CD4-positive, alpha-beta memory T cell (primary cell): ENCODE measurements at regions not wholly inside any gene's neighbourhood (a gene's known extent, or its start where the extent isn't known, plus 50 kb on each side); places are given as distances from the start of the nearest gene placed in this dataset.
"Not testable (repeated sequence)": the region's sequence is repeated elsewhere in the genome, so short reads cannot be mapped to it uniquely, and the experiment has no call there.

Experiments
- CTCF ChIA-PET: fragments of 350-600 bp; sonication (Branson Sonifier 250); formaldehyde crosslinking; loops from one replicate; lab custom pipeline; 2021; ENCODE audit warnings: inconsistent platforms; ENCODE audit not compliant: partially characterized antibody; lab: Charles Lee
- POLR2A ChIA-PET: fragments of 350-600 bp; sonication (Branson Sonifier 250); formaldehyde crosslinking; loops from one replicate; lab custom pipeline; 2021; ENCODE audit not compliant: partially characterized antibody; lab: Charles Lee
- DNase-seq, 5 donors: peaks; one replicate each; pipeline versions ENCODE4 v3.0.0 to v3.0.0-alpha.2; 2020 to 2022; ENCODE audit warnings: mixed read lengths in 1 of 5
- H3K27ac ChIP-seq: one replicate; pipeline ENCODE4 v1.7.0; 2013; ENCODE audit warnings: low read depth, low read length
- H3K27me3 ChIP-seq: 2 replicates; pipeline ENCODE4 v1.7.0; 2013; ENCODE audit warnings: mild to moderate bottlenecking, low read length, moderate library complexity; ENCODE audit not compliant: insufficient read depth
- H3K36me3 ChIP-seq: 2 replicates; pipeline ENCODE4 v1.7.0; 2013; ENCODE audit warnings: mild to moderate bottlenecking, low read length, moderate library complexity; ENCODE audit not compliant: insufficient read depth
- H3K4me1 ChIP-seq: 2 replicates; pipeline ENCODE4 v1.7.0; 2013; ENCODE audit warnings: mild to moderate bottlenecking, low read length, moderate library complexity; ENCODE audit not compliant: insufficient read depth
- H3K4me3 ChIP-seq, 2 donors: one replicate each; pipeline ENCODE4 v1.7.0; 2013; ENCODE audit warnings: low read length in 2 of 2, mild to moderate bottlenecking in 1 of 2
- H3K9me3 ChIP-seq, 2 donors: one replicate each; pipeline ENCODE4 v1.7.0; 2013; ENCODE audit warnings: low read length in 2 of 2, control low read depth in 1 of 2; ENCODE audit not compliant: control insufficient read depth in 1 of 2
- H3K27ac Mint-ChIP-seq, 7 donors: one replicate each; pipeline ENCODE4 v1.8.0; 2020 to 2021; ENCODE audit warnings: mixed read lengths in 7 of 7, mild to moderate bottlenecking in 6 of 7, inconsistent platforms in 3 of 7, moderate library complexity in 3 of 7
- H3K27me3 Mint-ChIP-seq, 2 donors: one replicate each; pipeline ENCODE4 v1.8.0; 2020 to 2021; ENCODE audit warnings: mixed read lengths in 2 of 2
- H3K36me3 Mint-ChIP-seq, 2 donors: one replicate each; pipeline ENCODE4 v1.8.0; 2020 to 2021; ENCODE audit warnings: mixed read lengths in 2 of 2, inconsistent platforms in 1 of 2, mild to moderate bottlenecking in 1 of 2
- H3K4me1 Mint-ChIP-seq, 4 donors: one replicate each; pipeline ENCODE4 v1.8.0; 2020 to 2021; ENCODE audit warnings: mixed read lengths in 4 of 4, mild to moderate bottlenecking in 1 of 4
- H3K4me3 Mint-ChIP-seq, 8 donors: one replicate each; pipeline ENCODE4 v1.8.0; 2020 to 2021; ENCODE audit warnings: mixed read lengths in 8 of 8, mild to moderate bottlenecking in 7 of 8, moderate library complexity in 6 of 8, inconsistent platforms in 3 of 8
- H3K9me3 Mint-ChIP-seq, 8 donors: one replicate each; pipeline ENCODE4 v1.8.0; 2020 to 2021; ENCODE audit warnings: mixed read lengths in 8 of 8, mild to moderate bottlenecking in 5 of 8, inconsistent platforms in 3 of 8, moderate library complexity in 1 of 8
- intact Hi-C: fragments of 100-400 bp; cut with micrococcal nuclease; formaldehyde crosslinking; loops from one replicate; pipeline ENCODE4 v1.15.1; 2023

- H3K4me1 ChIP-seq: peaks cover 14% of the 10 kb centered on the region
- peak overlapping the region in 1 of 8 donors; percentile 19 for H3K4me3 Mint-ChIP-seq
- peaks cover 1 to 4% of the 10 kb centered on the region in 2 donors for H3K27me3 Mint-ChIP-seq
- no peaks in the 10 kb centered on the region for H3K9me3 ChIP-seq
- H3K9me3 Mint-ChIP-seq: no peaks in the 10 kb centered on the region
- no peak overlapping the region for H3K4me3 ChIP-seq
- DNase-seq: no peak
- no peaks in the 10 kb centered on the region for H3K36me3 ChIP-seq
- intact Hi-C loops: no loop called here
- H3K27ac Mint-ChIP-seq: no peak overlapping the region
- POLR2A ChIA-PET: no interaction called here
- H3K27me3 ChIP-seq: no peaks in the 10 kb centered on the region
- H3K36me3 Mint-ChIP-seq: no peaks in the 10 kb centered on the region
- peaks cover 9 to 15% (median 10%) of the 10 kb centered on the region in 4 donors for H3K4me1 Mint-ChIP-seq
- H3K27ac ChIP-seq: no peak overlapping the region
- CTCF ChIA-PET: no interaction called here
Measured at GRCh38 chr1:91101328-91101727, 79.5 kb upstream of the ZNF644 start.

- peak in 4 of 5 donors; percentile 17 to 20 (median 20) for DNase-seq
- Mint-ChIP-seq H3K27ac (peak overlapping the region in 1 of 7 donors; percentile 4), H3K27me3 (peaks cover 0 to 2% of the 10 kb centered on the region in 2 donors), H3K36me3 (no peaks in the 10 kb centered on the region), H3K4me3 (peak overlapping the region in 7 of 8 donors; percentile 22 to 74 (median 47)), H3K4me1 (peaks cover 9 to 15% (median 10%) of the 10 kb centered on the region in 4 donors), H3K9me3 (peaks cover 0 to 2% (median 0%) of the 10 kb centered on the region in 8 donors)
- intact Hi-C loops: no loop called here
- H3K27me3 ChIP-seq: no peaks in the 10 kb centered on the region
- no peak overlapping the region for H3K4me3 ChIP-seq
- POLR2A ChIA-PET: no interaction called here
- CTCF ChIA-PET: interaction anchor here (0.5 kb wide), 1 partner anchor 277 kb away, joined by 3 read pairs; no protein-coding TSS in a partner anchor
- peaks cover 14% of the 10 kb centered on the region for H3K4me1 ChIP-seq
- no peak overlapping the region for H3K27ac ChIP-seq
- H3K9me3 ChIP-seq: no peaks in the 10 kb centered on the region
- H3K36me3 ChIP-seq: no peaks in the 10 kb centered on the region
Measured at GRCh38 chr1:91099746-91100621, 78.1 kb upstream of the ZNF644 start.

- Histone ChIP-seq H3K4me1 (peaks cover 14% of the 10 kb centered on the region), H3K27ac (no peak overlapping the region), H3K36me3 (no peaks in the 10 kb centered on the region), H3K4me3 (no peak overlapping the region), H3K9me3 (no peaks in the 10 kb centered on the region), H3K27me3 (no peaks in the 10 kb centered on the region)
- H3K27ac Mint-ChIP-seq: no peak overlapping the region
- no peak overlapping the region for H3K4me3 Mint-ChIP-seq
- intact Hi-C loops: no loop called here
- DNase-seq: no peak
- peaks cover 0 to 2% (median 0%) of the 10 kb centered on the region in 8 donors for H3K9me3 Mint-ChIP-seq
- CTCF ChIA-PET: no interaction called here
- POLR2A ChIA-PET: no interaction called here
- no peaks in the 10 kb centered on the region for H3K36me3 Mint-ChIP-seq
- peaks cover 9 to 15% (median 10%) of the 10 kb centered on the region in 4 donors for H3K4me1 Mint-ChIP-seq
- peaks cover 0 to 2% of the 10 kb centered on the region in 2 donors for H3K27me3 Mint-ChIP-seq
Measured at GRCh38 chr1:91098299-91098906, 76.6 kb upstream of the ZNF644 start.

GRCh38 chr1:91095321-91095720 is 73.5 kb upstream of the ZNF644 start:
- H3K4me1 ChIP-seq, intact Hi-C loops, H3K36me3 Mint-ChIP-seq, DNase-seq, POLR2A ChIA-PET, H3K9me3 Mint-ChIP-seq, H3K27me3 ChIP-seq, H3K4me3 ChIP-seq, H3K27ac Mint-ChIP-seq, H3K4me3 Mint-ChIP-seq, H3K36me3 ChIP-seq, CTCF ChIA-PET, H3K9me3 ChIP-seq, H3K27ac ChIP-seq: not testable (repeated sequence)
- H3K27me3 Mint-ChIP-seq: peaks cover 2 to 12% of the 10 kb centered on the region in 2 donors
- peaks cover 6 to 12% (median 7%) of the 10 kb centered on the region in 4 donors for H3K4me1 Mint-ChIP-seq

- Histone ChIP-seq H3K27ac (no peak overlapping the region), H3K9me3 (no peaks in the 10 kb centered on the region), H3K4me1 (no peaks in the 10 kb centered on the region), H3K36me3 (no peaks in the 10 kb centered on the region), H3K27me3 (no peaks in the 10 kb centered on the region), H3K4me3 (no peak overlapping the region)
- DNase-seq: no peak
- H3K4me1 Mint-ChIP-seq: no peaks in the 10 kb centered on the region
- no peaks in the 10 kb centered on the region for H3K36me3 Mint-ChIP-seq
- peaks cover 0 to 7% (median 3%) of the 10 kb centered on the region in 8 donors for H3K9me3 Mint-ChIP-seq
- peaks cover 5 to 10% of the 10 kb centered on the region in 2 donors for H3K27me3 Mint-ChIP-seq
- CTCF ChIA-PET: no interaction called here
- no peak overlapping the region for H3K27ac Mint-ChIP-seq
- H3K4me3 Mint-ChIP-seq: no peak overlapping the region
- POLR2A ChIA-PET: no interaction called here
- intact Hi-C loops: no loop called here
Measured at GRCh38 chr1:91092503-91092902, 70.7 kb upstream of the ZNF644 start.

GRCh38 chr1:91091812-91092211 is 70.0 kb upstream of the ZNF644 start:
- no peak overlapping the region for H3K27ac Mint-ChIP-seq

GRCh38 chr1:91080650-91081049 is 58.8 kb upstream of the ZNF644 start:
- H3K9me3 Mint-ChIP-seq: peaks cover 0 to 6% (median 0%) of the 10 kb centered on the region in 8 donors
- no peak overlapping the region for H3K4me3 ChIP-seq
- H3K36me3 Mint-ChIP-seq: no peaks in the 10 kb centered on the region
- H3K27me3 ChIP-seq: no peaks in the 10 kb centered on the region
- H3K36me3 ChIP-seq: no peaks in the 10 kb centered on the region
- H3K27ac ChIP-seq: no peak overlapping the region
- H3K27me3 Mint-ChIP-seq: peaks cover 0 to 5% of the 10 kb centered on the region in 2 donors
- no peak overlapping the region for H3K27ac Mint-ChIP-seq
- no peaks in the 10 kb centered on the region for H3K4me1 Mint-ChIP-seq
- ChIA-PET CTCF (no interaction called here), POLR2A (no interaction called here)
- no peaks in the 10 kb centered on the region for H3K9me3 ChIP-seq
- no peak for DNase-seq
- H3K4me3 Mint-ChIP-seq: no peak overlapping the region
- intact Hi-C loops: no loop called here
- H3K4me1 ChIP-seq: no peaks in the 10 kb centered on the region

More at GRCh38 chr1:91091812-91092211, 70.0 kb upstream of the ZNF644 start:
- H3K27me3 Mint-ChIP-seq: peaks cover 5 to 10% of the 10 kb centered on the region in 2 donors
- peaks cover 0 to 7% (median 3%) of the 10 kb centered on the region in 8 donors for H3K9me3 Mint-ChIP-seq
- CTCF ChIA-PET: no interaction called here
- Histone ChIP-seq H3K27ac (no peak overlapping the region), H3K9me3 (no peaks in the 10 kb centered on the region), H3K4me3 (no peak overlapping the region), H3K4me1 (no peaks in the 10 kb centered on the region), H3K36me3 (no peaks in the 10 kb centered on the region), H3K27me3 (no peaks in the 10 kb centered on the region)
- H3K36me3 Mint-ChIP-seq: no peaks in the 10 kb centered on the region
- no peak overlapping the region for H3K4me3 Mint-ChIP-seq
- no peaks in the 10 kb centered on the region for H3K4me1 Mint-ChIP-seq
- no peak for DNase-seq
- POLR2A ChIA-PET: no interaction called here
- intact Hi-C loops: no loop called here
